Testis (tissue), 2 donors: ENCODE measurements at regions not wholly inside any gene's neighbourhood (a gene's known extent, or its start where the extent isn't known, plus 50 kb on each side); places are given as distances from the start of the nearest gene placed in this dataset.

Experiments
- CTCF ChIP-seq, 3 experiments: fragments of 450-650 bp in 2 of 3; fragments of 200-600 bp in 1 of 3; sonication (generic) in 1 of 3; IDR thresholded peaks; one replicate each; pipeline ENCODE4 v1.5.1; 2016 to 2019; ENCODE audit warnings: antibody characterized with exemption in 3 of 3, mild to moderate bottlenecking in 2 of 3, moderate library complexity in 1 of 3
- POLR2A ChIP-seq: fragments of 450-650 bp; IDR thresholded peaks from one replicate; pipeline ENCODE4 v1.6.1; 2017; ENCODE audit warnings: antibody characterized with exemption, mild to moderate bottlenecking, moderate library complexity

GRCh38 chr4:136412708-136413107 is 1119.6 kb downstream of the PCDH18 start:
- TF ChIP-seq CTCF (IDR thresholded peaks at IDR 0.05) (no peak), POLR2A (no peak)
